K562 (cell line): ENCODE measurements at regions not wholly inside any gene's neighbourhood (a gene's known extent, or its start where the extent isn't known, plus 50 kb on each side); places are given as distances from the start of the nearest gene placed in this dataset.

Experiments
- ATAC-seq: fragments of 200-7000 bp; cut with Tn5 transposase; 3 replicates; pipeline ENCODE4 v1.9.1; 2020; ENCODE audit warnings: moderate library complexity
- BruUV-seq: library from RNA; stranded (reverse); fragments of 400-500 nt; replicated peaks from 2 replicates; lab custom pipeline; 2021; lab: Mats Ljungman, UMichigan
- CTCF ChIA-PET: fragments of 300-600 bp; formaldehyde crosslinking; extraction: SDS; loops from one replicate; lab custom pipeline; 2021; ENCODE audit warnings: low intra/inter-chr PET ratio; lab: Yijun Ruan, JAX
- POLR2A ChIA-PET: fragments of 300-600, 350-650 bp; sonication (Branson Sonifier 250); formaldehyde crosslinking; extraction: SDS; loops from one replicate; lab custom pipeline; 2021; ENCODE audit warnings: antibody characterized with exemption, inconsistent platforms; lab: Yijun Ruan, JAX
- DNase-seq, 4 experiments: peaks; one replicate each; pipeline versions ENCODE4 v3.0.0 to v3.0.0-alpha.2; 2011 to 2018; ENCODE audit warnings: low spot score in 3 of 4, mixed read lengths in 3 of 4; ENCODE audit errors: extremely low read depth in 1 of 4
- FAIRE-seq: peaks from 2 replicates; lab custom pipeline; 2011; peaks lifted over from hg19 to GRCh38; lab: Jason Lieb, UNC
- H2AFZ ChIP-seq: 2 replicates; pipeline ENCODE4 v1.6.0; 2011; ENCODE audit warnings: low read depth, low read length, control low read depth, inconsistent platforms
- H3K27ac ChIP-seq: fragments of 200-600 bp; 3 replicates; pipeline ENCODE4 v1.8.0; 2011; ENCODE audit warnings: low read depth, mild to moderate bottlenecking, control low read depth, inconsistent platforms, low read length, moderate library complexity, mixed read lengths; ENCODE audit errors: extremely low read depth
- H3K27me3 ChIP-seq, 2 experiments: fragments of 300-600 bp in 1 of 2; 2 replicates in 1 of 2; 3 replicates in 1 of 2; pipeline versions ENCODE4 v1.6.0 to v1.8.0; 2011; ENCODE audit warnings: inconsistent platforms in 2 of 2, low read length in 2 of 2, mild to moderate bottlenecking in 1 of 2, mixed read lengths in 1 of 2, moderate library complexity in 1 of 2; ENCODE audit not compliant: control insufficient read depth in 2 of 2, insufficient read depth in 2 of 2
- H3K36me3 ChIP-seq: fragments of 300-600 bp; 3 replicates; pipeline ENCODE4 v1.8.0; 2011; ENCODE audit warnings: mild to moderate bottlenecking, low read length, inconsistent platforms; ENCODE audit not compliant: control insufficient read depth, insufficient read depth
- H3K4me1 ChIP-seq, 2 experiments: fragments of 200-600 bp in 1 of 2; replicated peaks in 1 of 2; 2 replicates in 1 of 2; 3 replicates in 1 of 2; pipeline versions ENCODE4 v1.5.1 to v1.8.0; 2011; ENCODE audit warnings: inconsistent platforms in 2 of 2, low read length in 2 of 2, mild to moderate bottlenecking in 1 of 2, mixed read lengths in 1 of 2, moderate library complexity in 1 of 2; ENCODE audit not compliant: control insufficient read depth in 2 of 2, insufficient read depth in 2 of 2
- H3K4me2 ChIP-seq: 2 replicates; pipeline ENCODE4 v1.6.1; 2011; ENCODE audit warnings: low read length, control low read depth, inconsistent platforms, mixed read lengths; ENCODE audit not compliant: insufficient read depth
- H3K4me3 ChIP-seq: fragments of 200-600 bp; sonication (generic), shearing (Covaris generic); 2 replicates; pipeline ENCODE4 v1.5.1; 2016; ENCODE audit warnings: control low read depth, inconsistent platforms
- H3K79me2 ChIP-seq: fragments of 200-600 bp; 3 replicates; pipeline ENCODE4 v1.8.0; 2011; ENCODE audit warnings: low read length, inconsistent platforms; ENCODE audit not compliant: control insufficient read depth, insufficient read depth
- H3K9ac ChIP-seq, 2 experiments: 2 replicates each; pipeline versions ENCODE4 v1.6.0 to v1.6.1; 2011; ENCODE audit warnings: low read depth in 2 of 2, low read length in 2 of 2, control low read depth in 1 of 2, inconsistent platforms in 1 of 2, mild to moderate bottlenecking in 1 of 2, mixed read lengths in 1 of 2; ENCODE audit not compliant: insufficient read depth in 1 of 2
- H3K9me1 ChIP-seq: one replicate; pipeline ENCODE4 v1.6.0; 2011; ENCODE audit warnings: inconsistent platforms, mild to moderate bottlenecking, low read length, moderate library complexity; ENCODE audit not compliant: control insufficient read depth, insufficient read depth
- H3K9me3 ChIP-seq: replicated peaks from 2 replicates; pipeline ENCODE4 v1.5.1; 2011; ENCODE audit warnings: low read depth, low read length, inconsistent platforms; ENCODE audit not compliant: control insufficient read depth, insufficient read depth
- H4K20me1 ChIP-seq: replicated peaks from 2 replicates; pipeline ENCODE4 v1.6.1; 2011; ENCODE audit warnings: low read length, inconsistent platforms, mixed read lengths; ENCODE audit not compliant: control insufficient read depth, insufficient read depth
- CEBPG ChIP-seq, 3 experiments: fragments of 200-800 bp in 1 of 3; sonication (Bioruptor generic) in 1 of 3; sonication (generic) in 1 of 3; formaldehyde crosslinking in 1 of 3; IDR thresholded peaks in 2 of 3; conservative IDR thresholded peaks in 1 of 3; 2 replicates each; pipeline versions ENCODE4 v1.6.1 to v1.8.0; 2016 to 2022; ENCODE audit warnings: missing compliant biosample characterization in 2 of 3, missing genetic modification characterization in 2 of 3, mild to moderate bottlenecking in 1 of 3, missing genetic modification reagents in 1 of 3
- IFI16 ChIP-seq: fragments of 250-450 bp; sonication (Bioruptor Pico); IDR thresholded peaks from 2 replicates; pipeline ENCODE4 v2.1.2; 2022; ENCODE audit warnings: mild to moderate bottlenecking, inconsistent platforms
- KDM2B ChIP-seq: fragments of 250-450 bp; sonication (Bioruptor Pico); IDR thresholded peaks from 2 replicates; pipeline ENCODE4 v1.8.0; 2021; ENCODE audit warnings: mild to moderate bottlenecking, moderate library complexity
- NEUROD1 ChIP-seq: fragments of 150-350 bp; IDR thresholded peaks from 2 replicates; pipeline ENCODE4 v1.6.1; 2014; ENCODE audit warnings: borderline replicate concordance, low read length, low read depth; ENCODE audit not compliant: partially characterized antibody
- NUFIP1 ChIP-seq: fragments of 450-650 bp; IDR thresholded peaks from 2 replicates; pipeline ENCODE4 v1.6.1; 2018; ENCODE audit not compliant: partially characterized antibody
- POLR2G ChIP-seq: fragments of 200-400 bp; formaldehyde crosslinking; IDR thresholded peaks from 2 replicates; pipeline ENCODE4 v1.6.1; 2017; ENCODE audit warnings: low read depth, mild to moderate bottlenecking, antibody characterized with exemption, low read length, moderate library complexity
- THAP7 ChIP-seq: fragments of 250-450 bp; sonication (Bioruptor Pico); IDR thresholded peaks from 2 replicates; pipeline ENCODE4 v1.5.0; 2021
- ZNF445 ChIP-seq: fragments of 250-450 bp; sonication (Bioruptor Pico); IDR thresholded peaks from 2 replicates; pipeline ENCODE4 v1.4.0; 2020; ENCODE audit warnings: low read depth, mild to moderate bottlenecking, moderate library complexity
- ZNF830 ChIP-seq: fragments of 250-450 bp; sonication (Bioruptor Pico); IDR thresholded peaks from 2 replicates; pipeline ENCODE4 v1.5.0; 2021; ENCODE audit warnings: mild to moderate bottlenecking
- WGBS: fragments of 100-300 bp; shearing (Covaris generic); methylation state at CpG from one replicate; pipeline ENCODE4 v1.1.6; 2016; ENCODE audit warnings: low coverage, mixed read lengths; ENCODE audit not compliant: insufficient coverage; ENCODE audit errors: missing lambda C conversion rate; 5-methylcytosine and 5-hydroxymethylcytosine counted together
- in situ Hi-C: fragments of 300-500 bp; cut with MboI; formaldehyde crosslinking; loops from 4 replicates; pipeline ENCODE4 v1.15.0; 2018; ENCODE audit warnings: inconsistent platforms, mixed read lengths
- intact Hi-C: fragments of 100-400 bp; cut with micrococcal nuclease; formaldehyde crosslinking; loops from 2 replicates; pipeline ENCODE4 v1.14.2; 2022
- TF ChIP-seq, protein P1 (sequence below), 2 experiments: fragments of 150-350 bp in 1 of 2; IDR thresholded peaks; 2 replicates each; pipeline ENCODE4 v1.6.1; 2012 to 2016; ENCODE audit warnings: low read depth in 2 of 2, low read length in 2 of 2, mild to moderate bottlenecking in 1 of 2, moderate library complexity in 1 of 2

- TF ChIP-seq POLR2G, result no peak
- TF ChIP-seq IFI16 (CRISPR knock-in tag), result no peak
- no peak for TF ChIP-seq ZNF445 (CRISPR knock-in tag)
- TF ChIP-seq ZNF830 (CRISPR knock-in tag), result no peak
- TF ChIP-seq, protein P1, sequence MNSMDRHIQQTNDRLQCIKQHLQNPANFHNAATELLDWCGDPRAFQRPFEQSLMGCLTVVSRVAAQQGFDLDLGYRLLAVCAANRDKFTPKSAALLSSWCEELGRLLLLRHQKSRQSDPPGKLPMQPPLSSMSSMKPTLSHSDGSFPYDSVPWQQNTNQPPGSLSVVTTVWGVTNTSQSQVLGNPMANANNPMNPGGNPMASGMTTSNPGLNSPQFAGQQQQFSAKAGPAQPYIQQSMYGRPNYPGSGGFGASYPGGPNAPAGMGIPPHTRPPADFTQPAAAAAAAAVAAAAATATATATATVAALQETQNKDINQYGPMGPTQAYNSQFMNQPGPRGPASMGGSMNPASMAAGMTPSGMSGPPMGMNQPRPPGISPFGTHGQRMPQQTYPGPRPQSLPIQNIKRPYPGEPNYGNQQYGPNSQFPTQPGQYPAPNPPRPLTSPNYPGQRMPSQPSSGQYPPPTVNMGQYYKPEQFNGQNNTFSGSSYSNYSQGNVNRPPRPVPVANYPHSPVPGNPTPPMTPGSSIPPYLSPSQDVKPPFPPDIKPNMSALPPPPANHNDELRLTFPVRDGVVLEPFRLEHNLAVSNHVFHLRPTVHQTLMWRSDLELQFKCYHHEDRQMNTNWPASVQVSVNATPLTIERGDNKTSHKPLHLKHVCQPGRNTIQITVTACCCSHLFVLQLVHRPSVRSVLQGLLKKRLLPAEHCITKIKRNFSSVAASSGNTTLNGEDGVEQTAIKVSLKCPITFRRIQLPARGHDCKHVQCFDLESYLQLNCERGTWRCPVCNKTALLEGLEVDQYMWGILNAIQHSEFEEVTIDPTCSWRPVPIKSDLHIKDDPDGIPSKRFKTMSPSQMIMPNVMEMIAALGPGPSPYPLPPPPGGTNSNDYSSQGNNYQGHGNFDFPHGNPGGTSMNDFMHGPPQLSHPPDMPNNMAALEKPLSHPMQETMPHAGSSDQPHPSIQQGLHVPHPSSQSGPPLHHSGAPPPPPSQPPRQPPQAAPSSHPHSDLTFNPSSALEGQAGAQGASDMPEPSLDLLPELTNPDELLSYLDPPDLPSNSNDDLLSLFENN (IDR thresholded peaks at IDR 0.05; ENCODE audit: low read depth in 2 of 2, low read length in 2 of 2), result no peak
- TF ChIP-seq THAP7 (CRISPR knock-in tag), result no peak
- no peak for TF ChIP-seq NEUROD1
- TF ChIP-seq CEBPG (CRISPR knock-in tag; IDR thresholded peaks at IDR 0.05), result no peak
- TF ChIP-seq CEBPG (tag; conservative IDR thresholded peaks at IDR 0.05 in 1 of 2, IDR thresholded peaks at IDR 0.05 in 1 of 2), result no peak
- TF ChIP-seq KDM2B (CRISPR knock-in tag), result no peak
- no peak for TF ChIP-seq NUFIP1
- H3K9ac ChIP-seq, result no peak overlapping the region
- H3K9me1 ChIP-seq, result no peaks in the 10 kb centered on the region
- H3K79me2 ChIP-seq, result no peaks in the 10 kb centered on the region
- intact Hi-C loops (no loop called here), in situ Hi-C loops (no loop called here)
- H3K4me1 ChIP-seq, result no peaks in the 10 kb centered on the region
- no TSS peak for BruUV-seq
- H4K20me1 ChIP-seq, result no peaks in the 10 kb centered on the region
- POLR2A ChIA-PET, result interaction anchor here (0.7 kb wide), 1 partner anchor 97 kb away, joined by 3 read pairs; no protein-coding TSS in a partner anchor
- H3K27me3 ChIP-seq, result 0 out of 5 replicates have a peak, but pooled peaks cover 0 to 2% of the 10 kb centered on the region in 2 experiments
- H3K36me3 ChIP-seq, result no peaks in the 10 kb centered on the region
- CTCF ChIA-PET, result no interaction called here
- H3K9me3 ChIP-seq, result no peaks in the 10 kb centered on the region
- WGBS, result 0% methylated on average over 3 of the region's 3 CpGs
- no peak for DNase-seq
- ATAC-seq, result no peak
- FAIRE-seq, result no peak
- no peak overlapping the region for H3K27ac ChIP-seq
- no peak overlapping the region for H3K4me3 ChIP-seq
- H2AFZ ChIP-seq, result no peak overlapping the region
- no peak overlapping the region for H3K4me2 ChIP-seq
Measured at GRCh38 chr10:117817116-117817515, 229.6 kb downstream of the RAB11FIP2 start.
